GM21447 (cell line): ENCODE measurements at regions not wholly inside any gene's neighbourhood (a gene's known extent, or its start where the extent isn't known, plus 50 kb on each side); places are given as distances from the start of the nearest gene placed in this dataset.

ENCODE experiments used
- ATAC-seq: cut with Tn5 transposase; IDR thresholded peaks from one replicate; pipeline ENCODE4 v1.9.1; 2021; ENCODE audit not compliant: unreplicated experiment

GRCh38 chr3:19093084-19093483, 55.2 kb upstream of the KCNH8 start:
- no peak for ATAC-seq

- no peak for ATAC-seq
These were observed 70.9 kb upstream of the KCNH8 start for GRCh38 chr3:19077388-19077787.

DNA sequence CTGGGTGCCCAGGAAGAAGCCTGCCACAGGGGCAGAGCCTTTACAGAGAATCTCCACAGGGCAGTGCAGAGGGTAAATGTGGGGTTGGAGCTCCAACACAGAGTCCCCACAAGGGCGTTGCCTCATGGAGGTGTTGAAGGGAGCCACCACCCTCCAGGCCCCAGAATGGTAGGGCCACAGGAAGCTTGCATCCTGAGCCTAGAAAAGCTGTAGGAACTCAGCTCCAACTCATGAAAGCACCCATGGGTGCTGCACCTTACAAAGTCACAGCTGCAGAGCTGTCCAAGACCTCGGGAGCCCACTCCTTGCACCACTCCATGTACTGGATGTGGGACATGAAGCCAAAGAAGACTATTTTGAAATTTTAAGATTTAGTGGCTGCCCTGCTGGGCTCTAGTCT, 73.3 kb upstream of the KCNH8 start:
- no peak for ATAC-seq

DNA sequence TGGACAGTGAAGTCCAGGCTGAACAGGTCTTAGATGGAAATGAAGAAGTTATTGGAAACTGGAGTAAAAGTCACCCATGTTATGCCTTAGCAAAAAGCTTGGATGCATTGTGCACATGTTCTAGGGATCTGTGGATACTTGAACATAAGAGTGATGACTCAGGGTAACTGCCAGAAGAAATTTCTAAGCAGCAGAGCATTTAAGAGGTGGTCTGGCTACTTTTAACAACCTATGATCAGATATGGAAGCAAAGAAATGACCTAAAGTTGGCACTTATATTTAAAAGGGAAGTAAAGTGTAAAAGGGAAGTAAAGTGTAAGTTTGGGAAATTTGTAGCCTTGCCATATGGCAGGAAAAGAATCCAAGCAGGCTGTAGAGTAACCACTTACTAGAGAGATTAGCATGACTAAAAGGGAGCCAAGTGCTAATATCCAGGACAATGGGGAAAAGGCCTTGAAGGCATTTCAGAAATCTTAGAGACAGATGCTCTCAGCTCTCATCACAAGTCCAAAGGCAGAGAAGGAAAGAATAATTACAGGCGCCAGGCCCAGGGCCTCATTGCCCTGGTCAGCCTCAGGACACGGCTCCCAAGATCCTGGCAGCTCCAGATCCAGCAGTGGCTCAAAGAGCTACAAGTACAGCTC, 73.9 kb upstream of the KCNH8 start:
- no peak for ATAC-seq

DNA sequence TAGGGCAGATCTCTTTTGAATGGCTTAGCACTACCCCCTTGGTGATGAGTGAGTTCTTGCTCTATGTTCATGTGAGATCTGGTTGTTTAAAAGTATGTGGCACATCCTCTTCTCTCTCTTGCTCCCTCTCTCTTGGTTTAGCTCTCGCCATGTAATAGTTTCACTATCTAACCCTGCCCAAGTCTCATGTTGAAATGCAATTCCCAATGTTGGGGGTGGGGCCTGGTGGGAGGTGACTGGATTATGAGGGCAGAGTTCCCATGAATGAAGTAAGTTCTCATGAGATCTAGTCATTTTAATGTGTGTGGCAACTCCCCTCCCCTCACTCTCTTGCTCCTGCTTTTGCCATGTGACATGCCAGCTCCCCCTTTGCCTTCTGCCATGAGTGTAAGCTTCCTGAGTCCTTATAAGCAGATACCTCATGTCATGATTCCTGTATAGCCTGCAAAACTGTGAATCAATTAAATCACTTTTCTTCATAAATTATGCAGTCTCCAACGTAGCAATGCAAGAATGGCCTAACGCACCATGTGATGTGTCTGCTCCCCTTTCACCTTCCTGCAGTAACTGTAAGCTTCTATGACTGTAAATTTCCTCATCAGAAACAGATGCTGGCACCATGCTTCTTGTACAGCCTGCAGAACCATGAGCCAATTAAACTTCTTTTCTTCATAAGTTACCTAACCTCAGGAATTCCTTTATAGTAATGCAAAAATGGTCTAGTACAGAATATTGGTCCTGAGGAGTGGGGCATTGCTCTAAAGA, 74.8 kb upstream of the KCNH8 start:
- no peak for ATAC-seq

DNA sequence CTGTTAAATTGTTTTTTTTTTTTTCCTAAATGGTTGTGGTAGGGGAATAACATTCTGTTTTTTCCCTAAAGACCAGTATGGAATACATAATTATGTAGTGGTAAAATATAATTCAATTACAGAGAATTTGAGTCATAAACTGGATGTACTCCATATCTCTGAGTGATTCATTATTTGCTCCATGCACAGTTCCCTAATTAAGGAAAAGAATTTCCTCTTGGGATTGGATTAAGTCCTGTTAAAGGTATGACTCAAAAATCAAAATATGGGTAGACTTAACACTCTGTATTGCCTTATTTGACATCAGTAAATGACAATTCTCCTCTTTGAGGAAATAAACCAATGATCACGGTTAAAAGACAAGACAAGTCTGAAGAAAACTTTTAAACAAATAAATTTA, 78.0 kb upstream of the KCNH8 start:
- ATAC-seq, result no peak

GRCh38 chr3:19065027-19065426, 83.3 kb upstream of the KCNH8 start:
- ATAC-seq, result no peak

GRCh38 chr3:19063936-19064335, 84.4 kb upstream of the KCNH8 start:
- no peak for ATAC-seq

DNA sequence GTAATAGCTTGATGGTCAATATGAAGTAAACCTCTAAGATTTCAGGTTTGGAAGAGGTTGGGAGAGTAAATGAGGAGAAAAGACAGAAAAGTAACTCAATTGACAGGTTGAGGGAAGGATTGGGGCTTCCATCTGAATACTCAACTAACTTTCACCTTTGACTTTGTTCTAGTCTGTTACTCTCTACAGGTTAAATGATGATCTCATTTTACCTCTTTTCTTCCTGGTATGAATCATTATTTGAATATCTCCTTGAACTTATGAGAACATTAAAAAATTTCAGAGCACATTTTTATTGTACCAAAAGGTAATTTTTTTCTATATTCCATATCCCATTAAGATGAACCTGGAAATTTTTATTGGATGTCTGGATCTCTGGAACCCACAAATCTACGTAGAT, 87.9 kb upstream of the KCNH8 start:
- ATAC-seq, result no peak

- no peak for ATAC-seq
These were observed 95.4 kb upstream of the KCNH8 start for GRCh38 chr3:19052874-19053273.

DNA sequence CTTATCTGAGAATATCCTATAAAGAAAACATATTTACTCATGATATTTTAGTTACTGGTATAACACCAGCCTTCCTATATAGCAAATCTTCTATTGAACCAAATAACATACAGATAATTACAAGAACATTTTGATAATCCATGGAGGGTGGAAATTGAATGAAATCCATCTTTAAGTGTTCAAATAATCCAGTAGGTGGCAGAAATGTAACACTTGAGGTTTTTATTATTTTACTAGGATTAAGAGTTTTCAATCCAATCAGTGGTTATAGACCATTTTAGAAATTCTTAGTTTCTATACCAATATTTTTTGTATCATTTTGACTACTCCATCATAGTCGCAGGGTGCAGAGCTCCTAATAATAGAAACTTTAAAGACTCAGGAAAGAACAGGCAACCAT, 101.9 kb upstream of the KCNH8 start:
- no peak for ATAC-seq

DNA sequence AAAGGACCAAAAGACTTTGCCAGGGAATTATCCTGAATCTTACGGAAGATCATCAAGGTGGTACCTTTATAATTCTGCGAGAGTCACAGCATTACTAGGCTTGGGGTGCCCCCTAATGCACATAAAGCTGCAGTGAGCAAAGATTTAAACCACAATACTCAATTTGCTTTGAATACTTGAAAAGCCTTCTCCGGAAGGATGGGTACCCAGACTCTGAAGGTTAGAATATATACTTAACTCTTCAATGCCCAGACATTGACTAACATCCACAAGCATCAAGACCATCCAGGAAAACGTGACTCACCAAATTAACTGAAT, 117.8 kb upstream of the KCNH8 start:
- ATAC-seq, result no peak

- ATAC-seq, result no peak
These were observed 118.3 kb upstream of the KCNH8 start for GRCh38 chr3:19029837-19030521.

GRCh38 chr3:19025441-19025840, 122.9 kb upstream of the KCNH8 start:
- no peak for ATAC-seq

DNA sequence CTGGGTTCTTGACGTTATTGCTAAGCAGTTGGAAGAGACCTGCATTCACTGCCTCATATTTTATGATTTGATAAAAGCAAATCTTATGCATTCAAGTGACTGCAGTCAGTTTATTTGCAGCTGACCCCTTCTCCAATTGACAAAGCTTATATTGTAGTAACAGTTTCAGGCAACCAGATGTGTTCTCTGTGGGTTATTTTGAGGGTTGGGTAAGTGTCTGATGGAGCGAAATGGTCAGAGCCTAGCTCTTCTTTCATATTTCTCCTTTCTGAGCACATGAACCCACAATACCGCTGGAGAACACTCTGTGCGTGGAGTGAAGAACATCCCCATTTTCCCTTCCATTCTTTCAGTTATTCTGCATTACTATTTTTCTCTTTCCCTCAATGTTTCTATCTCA, 125.8 kb upstream of the KCNH8 start:
- no peak for ATAC-seq

GRCh38 chr3:19016851-19017250, 131.5 kb upstream of the KCNH8 start:
- no peak for ATAC-seq

GRCh38 chr3:19013879-19014278, 134.4 kb upstream of the KCNH8 start:
- no peak for ATAC-seq

GRCh38 chr3:19012846-19013245, 135.5 kb upstream of the KCNH8 start:
- ATAC-seq, result no peak

DNA sequence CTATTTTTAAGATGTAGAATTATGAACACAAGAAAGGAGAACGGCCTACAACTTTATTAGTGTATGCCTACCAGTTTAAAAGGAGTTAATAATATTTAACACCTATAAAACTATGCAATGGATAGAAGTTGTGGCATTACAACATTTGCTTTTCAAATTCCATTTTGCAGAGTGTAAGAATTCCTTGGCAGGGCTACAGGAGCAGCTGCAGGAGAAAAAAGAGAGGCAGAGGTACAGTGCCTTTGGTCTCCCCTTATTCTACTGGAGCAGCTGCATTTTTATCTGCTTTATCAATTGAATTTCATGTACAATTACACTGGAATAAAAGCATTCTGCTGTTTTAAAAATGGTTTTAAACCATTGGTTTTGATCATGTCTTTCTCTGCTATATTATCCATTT, 145.7 kb upstream of the KCNH8 start:
- ATAC-seq, result no peak

DNA sequence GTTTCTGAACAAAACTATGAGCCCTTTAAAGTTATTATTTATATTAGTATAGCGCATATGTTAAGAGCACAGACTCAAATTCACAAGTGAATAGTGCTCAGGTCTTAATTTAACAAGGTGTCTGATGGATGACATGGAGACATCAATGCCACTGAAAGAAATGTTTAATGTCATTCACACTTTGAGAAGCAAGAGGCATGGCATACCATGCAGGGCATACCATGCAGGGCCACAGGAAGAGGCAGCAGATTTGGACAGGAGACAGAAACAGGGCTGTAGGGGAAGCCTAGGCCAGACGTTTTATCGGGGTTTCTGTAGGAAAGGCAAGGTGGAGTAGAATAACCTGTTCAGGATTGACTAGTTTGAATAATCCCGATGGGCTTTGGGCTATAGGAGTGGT, 150.2 kb upstream of the KCNH8 start:
- ATAC-seq, result no peak

DNA sequence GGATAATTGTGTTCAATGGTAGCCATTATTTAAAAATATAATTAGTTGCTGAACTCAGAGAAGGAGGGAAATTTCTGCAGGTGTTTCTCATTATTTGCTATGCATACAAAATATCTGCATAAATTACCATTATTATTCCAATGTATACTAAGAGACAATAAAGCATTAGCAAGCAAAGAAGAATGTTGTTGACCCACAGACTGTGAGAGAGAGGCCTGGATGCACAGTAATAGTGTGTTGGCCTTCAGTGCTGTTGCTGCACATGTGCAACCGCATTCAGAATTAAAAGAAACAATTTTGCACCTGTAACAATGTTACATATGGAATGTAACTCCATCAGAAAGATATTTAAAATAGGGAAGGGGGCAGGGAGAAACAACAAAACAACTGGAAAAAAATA, 155.6 kb upstream of the KCNH8 start:
- no peak for ATAC-seq

- ATAC-seq, result no peak
These were observed 159.0 kb upstream of the KCNH8 start for GRCh38 chr3:18989237-18989795.
